SK-N-SH (cell line): ENCODE measurements at regions not wholly inside any gene's neighbourhood (a gene's known extent, or its start where the extent isn't known, plus 50 kb on each side); places are given as distances from the start of the nearest gene placed in this dataset.

Source experiments
- CTCF ChIA-PET: fragments of 300-600, 350-600 bp; formaldehyde crosslinking; extraction: SDS; loops from one replicate; lab custom pipeline; 2021; lab: Yijun Ruan, JAX
- POLR2A ChIA-PET: fragments of 350-600 bp; sonication (Branson Sonifier 250); formaldehyde crosslinking; extraction: SDS; loops from one replicate; lab custom pipeline; 2020; ENCODE audit warnings: antibody characterized with exemption, inconsistent platforms; lab: Yijun Ruan, JAX
- DNase-seq: peaks from one replicate; pipeline ENCODE4 v3.0.0; 2012
- H2AFZ ChIP-seq: fragments of 200-600 bp; sonication (generic); 2 replicates; pipeline ENCODE4 v1.8.1; 2016; ENCODE audit warnings: antibody characterized with exemption, mild to moderate bottlenecking, low read depth
- H3F3A ChIP-seq: fragments of 200-600 bp; sonication (generic); replicated peaks from 2 replicates; pipeline ENCODE3; 2016; ENCODE audit warnings: antibody characterized with exemption, mild to moderate bottlenecking; ENCODE audit not compliant: insufficient read depth
- H3K27ac ChIP-seq, 2 experiments: fragments of 200-500 bp in 1 of 2; fragments of 200-600 bp in 1 of 2; sonication (Bioruptor generic) in 1 of 2; sonication (generic), shearing (Covaris generic) in 1 of 2; 2 replicates each; pipeline versions ENCODE4 v1.5.1 to v1.6.1; 2014 to 2016; ENCODE audit warnings: low read depth in 2 of 2, inconsistent platforms in 1 of 2, low read length in 1 of 2, mild to moderate bottlenecking in 1 of 2, mixed read lengths in 1 of 2
- H3K27me3 ChIP-seq: fragments of 200-600 bp; sonication (generic), shearing (Covaris generic); 2 replicates; pipeline ENCODE4 v1.6.1; 2016; ENCODE audit warnings: mixed run types; ENCODE audit not compliant: insufficient read depth
- H3K36me3 ChIP-seq, 2 experiments: fragments of 200-500 bp in 1 of 2; fragments of 200-600 bp in 1 of 2; sonication (Bioruptor generic) in 1 of 2; sonication (generic) in 1 of 2; replicated peaks in 1 of 2; 2 replicates each; pipeline versions ENCODE3 to v1.5.1; 2014 to 2016; ENCODE audit warnings: low read length in 1 of 2, mild to moderate bottlenecking in 1 of 2; ENCODE audit not compliant: insufficient read depth in 2 of 2, control insufficient read depth in 1 of 2
- H3K4me1 ChIP-seq, 2 experiments: fragments of 200-500 bp in 1 of 2; fragments of 200-600 bp in 1 of 2; sonication (Bioruptor generic) in 1 of 2; sonication (generic), shearing (Covaris generic) in 1 of 2; 2 replicates each; pipeline versions ENCODE4 v1.5.1 to v1.6.1; 2014 to 2016; ENCODE audit warnings: low read depth in 1 of 2, low read length in 1 of 2, mixed run types in 1 of 2; ENCODE audit not compliant: insufficient read depth in 2 of 2, control insufficient read depth in 1 of 2
- H3K4me2 ChIP-seq: fragments of 200-600 bp; sonication (generic), shearing (Covaris generic); 2 replicates; pipeline ENCODE4 v1.6.1; 2017; ENCODE audit warnings: mixed run types
- H3K4me3 ChIP-seq, 2 experiments: fragments of 200-500 bp in 1 of 2; fragments of 200-600 bp in 1 of 2; sonication (Bioruptor generic) in 1 of 2; sonication (generic), shearing (Covaris generic) in 1 of 2; 2 replicates each; pipeline versions ENCODE4 v1.5.1 to v1.8.1; 2014 to 2016; ENCODE audit warnings: low read depth in 2 of 2, inconsistent platforms in 1 of 2, low read length in 1 of 2, mild to moderate bottlenecking in 1 of 2, mixed read lengths in 1 of 2, moderate library complexity in 1 of 2
- H3K79me2 ChIP-seq: fragments of 200-600 bp; sonication (generic); 2 replicates; pipeline ENCODE4 v1.8.1; 2017; ENCODE audit warnings: mild to moderate bottlenecking; ENCODE audit not compliant: insufficient read depth
- H3K9ac ChIP-seq: fragments of 200-600 bp; sonication (generic); 2 replicates; pipeline ENCODE4 v1.6.1; 2017; ENCODE audit warnings: mixed run types
- H3K9me2 ChIP-seq: fragments of 200-600 bp; sonication (generic); 2 replicates; pipeline ENCODE4 v1.6.1; 2017; ENCODE audit warnings: mixed run types
- H3K9me3 ChIP-seq: fragments of 200-600 bp; sonication (generic); 2 replicates; pipeline ENCODE4 v1.6.1; 2017; ENCODE audit warnings: mixed run types, mild to moderate bottlenecking, moderate library complexity
- H4K20me1 ChIP-seq: fragments of 200-600 bp; sonication (generic); 2 replicates; pipeline ENCODE4 v1.6.1; 2017; ENCODE audit warnings: mild to moderate bottlenecking, mixed run types; ENCODE audit not compliant: insufficient read depth
- CHD2 ChIP-seq: fragments of 150-350 bp; IDR thresholded peaks from 2 replicates; pipeline ENCODE4 v1.6.1; 2018; ENCODE audit warnings: low read length; ENCODE audit not compliant: partially characterized antibody
- FOXJ3 ChIP-seq: sonication (generic); formaldehyde crosslinking; IDR thresholded peaks from 2 replicates; pipeline ENCODE4 v1.5.1; 2020; ENCODE audit warnings: mild to moderate bottlenecking, missing genetic modification reagents
- GATA2 ChIP-seq: sonication (generic); formaldehyde crosslinking; IDR thresholded peaks from 2 replicates; pipeline ENCODE4 v1.5.0; 2020; ENCODE audit warnings: mild to moderate bottlenecking, missing genetic modification reagents
- NFIC ChIP-seq: IDR thresholded peaks from 2 replicates; pipeline ENCODE4 v1.4.0; 2012; ENCODE audit warnings: borderline replicate concordance
- PBX3 ChIP-seq: IDR thresholded peaks from 2 replicates; pipeline ENCODE4; 2012
- RCOR1 ChIP-seq: fragments of 150-350 bp; IDR thresholded peaks from 2 replicates; pipeline ENCODE4 v1.6.1; 2017; ENCODE audit warnings: antibody characterized with exemption, low read length
- RFX5 ChIP-seq: IDR thresholded peaks from 2 replicates; pipeline ENCODE4 v1.6.1; 2012; ENCODE audit warnings: mild to moderate bottlenecking, improper control_type of control experiment, low read length
- TEAD4 ChIP-seq: IDR thresholded peaks from 2 replicates; pipeline ENCODE4 v1.4.0; 2012; ENCODE audit warnings: mild to moderate bottlenecking, borderline replicate concordance; ENCODE audit not compliant: insufficient read depth
- WGBS: methylation state at CpG from one replicate; pipeline ENCODE4 v1.1.6; 2017; ENCODE audit warnings: low lambda C conversion rate; 5-methylcytosine and 5-hydroxymethylcytosine counted together
- TF ChIP-seq, protein P1 (sequence below): IDR thresholded peaks from 2 replicates; pipeline ENCODE4 v1.4.0; 2012; ENCODE audit warnings: low read depth, borderline replicate concordance
- TF ChIP-seq, protein P2 (sequence below): IDR thresholded peaks from 2 replicates; pipeline ENCODE4 v1.4.0; 2012; ENCODE audit warnings: low read depth, borderline replicate concordance

GRCh38 chr3:87426918-87427317, 150.5 kb upstream of the POU1F1 start:
- H3K36me3 ChIP-seq, result no peaks in the 10 kb centered on the region
- no peak overlapping the region for H3K4me2 ChIP-seq
- no peaks in the 10 kb centered on the region for H3K79me2 ChIP-seq
- no peak overlapping the region for H3K27ac ChIP-seq
- no peaks in the 10 kb centered on the region for H4K20me1 ChIP-seq
- DNase-seq, result no peak
- H2AFZ ChIP-seq, result no peak overlapping the region
- no peak overlapping the region for H3K4me3 ChIP-seq
- H3K4me1 ChIP-seq, result no peaks in the 10 kb centered on the region
- H3K9me2 ChIP-seq, result no peaks in the 10 kb centered on the region
- WGBS, result 6% methylated on average over 2 of the region's 2 CpGs
- H3F3A ChIP-seq, result no peaks in the 10 kb centered on the region
- TF ChIP-seq, protein P1, sequence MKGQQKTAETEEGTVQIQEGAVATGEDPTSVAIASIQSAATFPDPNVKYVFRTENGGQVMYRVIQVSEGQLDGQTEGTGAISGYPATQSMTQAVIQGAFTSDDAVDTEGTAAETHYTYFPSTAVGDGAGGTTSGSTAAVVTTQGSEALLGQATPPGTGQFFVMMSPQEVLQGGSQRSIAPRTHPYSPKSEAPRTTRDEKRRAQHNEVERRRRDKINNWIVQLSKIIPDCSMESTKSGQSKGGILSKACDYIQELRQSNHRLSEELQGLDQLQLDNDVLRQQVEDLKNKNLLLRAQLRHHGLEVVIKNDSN, result no peak
- TF ChIP-seq FOXJ3 (CRISPR knock-in tag) (no peak), CHD2 (no peak), RFX5 (no peak), GATA2 (no peak), PBX3 (no peak), NFIC (no peak), RCOR1 (no peak), TEAD4 (no peak)
- TF ChIP-seq, protein P2, sequence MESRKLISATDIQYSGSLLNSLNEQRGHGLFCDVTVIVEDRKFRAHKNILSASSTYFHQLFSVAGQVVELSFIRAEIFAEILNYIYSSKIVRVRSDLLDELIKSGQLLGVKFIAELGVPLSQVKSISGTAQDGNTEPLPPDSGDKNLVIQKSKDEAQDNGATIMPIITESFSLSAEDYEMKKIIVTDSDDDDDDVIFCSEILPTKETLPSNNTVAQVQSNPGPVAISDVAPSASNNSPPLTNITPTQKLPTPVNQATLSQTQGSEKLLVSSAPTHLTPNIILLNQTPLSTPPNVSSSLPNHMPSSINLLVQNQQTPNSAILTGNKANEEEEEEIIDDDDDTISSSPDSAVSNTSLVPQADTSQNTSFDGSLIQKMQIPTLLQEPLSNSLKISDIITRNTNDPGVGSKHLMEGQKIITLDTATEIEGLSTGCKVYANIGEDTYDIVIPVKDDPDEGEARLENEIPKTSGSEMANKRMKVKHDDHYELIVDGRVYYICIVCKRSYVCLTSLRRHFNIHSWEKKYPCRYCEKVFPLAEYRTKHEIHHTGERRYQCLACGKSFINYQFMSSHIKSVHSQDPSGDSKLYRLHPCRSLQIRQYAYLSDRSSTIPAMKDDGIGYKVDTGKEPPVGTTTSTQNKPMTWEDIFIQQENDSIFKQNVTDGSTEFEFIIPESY, result no peak
- H3K9ac ChIP-seq, result no peak overlapping the region
- POLR2A ChIA-PET, result no interaction called here
- H3K27me3 ChIP-seq, result peaks cover 6% of the 10 kb centered on the region; the same call in 1 of the 2 replicates
- no peaks in the 10 kb centered on the region for H3K9me3 ChIP-seq
- CTCF ChIA-PET, result no interaction called here

GRCh38 chr3:87425056-87425455, 148.7 kb upstream of the POU1F1 start:
- no peak overlapping the region for H3K9ac ChIP-seq
- WGBS, result 12% methylated on average over 3 of the region's 3 CpGs
- H4K20me1 ChIP-seq, result no peaks in the 10 kb centered on the region
- H3K27ac ChIP-seq, result no peak overlapping the region
- DNase-seq, result no peak
- no peaks in the 10 kb centered on the region for H3K36me3 ChIP-seq
- no peaks in the 10 kb centered on the region for H3K4me1 ChIP-seq
- ChIA-PET CTCF (no interaction called here), POLR2A (no interaction called here)
- H3K4me2 ChIP-seq, result no peak overlapping the region
- H3F3A ChIP-seq, result no peaks in the 10 kb centered on the region
- peaks cover 6% of the 10 kb centered on the region; the same call in 1 of the 2 replicates for H3K27me3 ChIP-seq
- H3K79me2 ChIP-seq, result no peaks in the 10 kb centered on the region
- no peaks in the 10 kb centered on the region for H3K9me3 ChIP-seq
- H2AFZ ChIP-seq, result no peak overlapping the region
- TF ChIP-seq RFX5, result no peak
- no peak overlapping the region for H3K4me3 ChIP-seq
- H3K9me2 ChIP-seq, result no peaks in the 10 kb centered on the region
